ENCODE measurements at regions not wholly inside any gene's neighbourhood (a gene's known extent, or its start where the extent isn't known, plus 50 kb on each side); places are given as distances from the start of the nearest gene placed in this dataset.

- TF ChIP-seq POLR2A (IDR thresholded peaks at IDR 0.05; ENCODE audit: extremely low read depth, insufficient read length) (no peak), CTCF (IDR thresholded peaks at IDR 0.05; ENCODE audit: low read depth, low read length) (no peak), MAX (IDR thresholded peaks at IDR 0.05; ENCODE audit: low read depth, low read length) (no peak), MYC (IDR thresholded peaks at IDR 0.05; ENCODE audit: low read depth, low read length) (no peak)
Observed at GRCh38 chr6:95109212-95109611, 468.1 kb upstream of the MANEA start.

Data from NB4 (cell line).